GM12892 (cell line): ENCODE measurements at regions not wholly inside any gene's neighbourhood (a gene's known extent, or its start where the extent isn't known, plus 50 kb on each side); places are given as distances from the start of the nearest gene placed in this dataset.

Experiments
- DNase-seq: peaks from one replicate; pipeline ENCODE4 v3.0.0; 2011; ENCODE audit not compliant: insufficient read length
- FAIRE-seq: peaks from 2 replicates; lab custom pipeline; 2011; peaks lifted over from hg19 to GRCh38; lab: Jason Lieb, UNC
- POLR2A ChIP-seq: IDR thresholded peaks from 2 replicates; pipeline ENCODE4 v1.6.1; 2011; ENCODE audit warnings: low read depth, low read length, control low read depth
- POLR2AphosphoS5 ChIP-seq: IDR thresholded peaks from 2 replicates; pipeline ENCODE4 v1.6.1; 2011; ENCODE audit warnings: low read depth, low read length, control low read depth
- TAF1 ChIP-seq: IDR thresholded peaks from 2 replicates; pipeline ENCODE4 v1.6.1; 2011; ENCODE audit warnings: low read depth, mild to moderate bottlenecking, control low read depth, low read length, borderline replicate concordance

DNA sequence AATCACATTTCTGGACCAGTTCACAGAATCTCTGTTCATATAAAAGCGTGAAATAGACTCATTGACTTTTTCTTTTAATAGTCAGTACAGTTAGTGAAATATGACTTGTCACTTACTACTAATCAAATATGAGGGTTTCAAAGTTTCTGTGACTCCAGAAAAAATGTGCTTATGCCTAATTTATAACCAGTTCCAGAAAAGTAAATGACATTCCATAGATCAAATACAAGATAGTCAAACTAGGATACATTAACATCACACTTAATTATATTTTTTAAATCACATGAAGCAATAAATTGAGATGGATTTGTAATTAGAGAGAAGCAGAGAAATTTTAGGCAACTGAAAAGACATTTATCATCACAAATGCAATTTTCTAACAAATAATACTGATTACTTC lies 491.4 kb downstream of the KIF20B start:
- FAIRE-seq (no peak), DNase-seq (no peak)
- TF ChIP-seq POLR2A = no peak
- TF ChIP-seq POLR2AphosphoS5 = no peak
- no peak for TF ChIP-seq TAF1

DNA sequence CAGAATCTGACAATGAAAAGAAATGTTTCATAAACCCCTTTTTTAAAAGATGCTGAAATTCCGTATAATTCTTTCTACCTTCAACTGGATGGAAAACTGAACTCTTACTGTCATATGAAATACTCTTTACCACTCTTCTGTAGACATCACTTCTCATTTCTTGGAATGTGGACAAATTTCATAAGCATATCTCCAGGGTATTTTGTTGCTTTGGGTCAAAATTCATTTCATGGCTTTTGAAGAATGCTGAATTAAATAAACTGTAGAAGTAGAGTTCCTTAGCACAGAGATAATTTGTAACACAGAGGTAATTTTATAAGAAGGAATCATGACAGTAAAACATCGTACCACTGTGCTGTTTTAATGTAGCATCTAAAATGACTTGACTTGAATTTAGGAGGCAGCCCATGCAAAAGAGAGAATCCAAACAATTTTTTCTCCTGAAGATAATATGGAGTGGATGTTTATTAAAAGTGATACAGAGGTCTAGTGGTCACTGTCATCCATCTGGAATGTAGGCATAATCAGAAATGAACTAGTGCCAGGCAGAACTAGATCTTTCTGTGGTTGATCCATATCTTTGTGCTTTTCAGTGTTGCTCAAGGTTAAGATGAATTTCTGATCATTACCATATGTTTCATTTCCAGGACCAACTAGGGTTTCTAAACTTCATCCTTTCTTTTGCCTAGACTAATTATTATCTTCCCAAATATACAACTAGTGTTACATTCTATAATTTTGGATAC lies 492.0 kb downstream of the KIF20B start:
- DNase-seq (no peak), FAIRE-seq (no peak)
- TF ChIP-seq POLR2A = no peak
- TF ChIP-seq POLR2AphosphoS5 = no peak
- TF ChIP-seq TAF1 = no peak

DNA sequence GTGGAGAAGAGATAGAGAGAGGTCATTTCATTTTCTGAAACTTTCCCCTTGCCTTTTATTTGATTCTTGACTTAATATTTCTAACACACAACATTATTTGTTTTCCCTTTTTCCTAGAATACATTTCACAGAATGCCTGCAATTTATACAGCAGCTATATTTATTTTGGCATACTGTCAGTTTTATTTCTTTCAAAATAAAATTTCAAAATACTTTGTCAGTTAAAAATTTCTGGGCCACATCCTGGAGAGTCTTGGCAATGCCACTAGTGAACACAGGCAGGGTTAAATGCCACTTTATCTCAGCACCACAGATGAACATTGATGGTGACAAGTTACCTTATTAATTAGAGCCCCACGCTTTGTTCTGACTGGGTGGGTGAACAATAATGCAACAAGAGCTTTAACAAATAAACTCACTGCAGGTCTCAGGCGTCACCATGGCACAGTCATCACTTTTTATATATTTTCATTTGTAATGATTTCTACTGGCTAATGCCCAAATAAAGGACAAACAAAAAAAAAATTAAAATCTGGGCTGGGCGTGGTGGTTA lies 494.0 kb downstream of the KIF20B start:
- DNase-seq (no peak), FAIRE-seq (no peak)
- TF ChIP-seq TAF1 = no peak
- no peak for TF ChIP-seq POLR2AphosphoS5
- TF ChIP-seq POLR2A = no peak

DNA sequence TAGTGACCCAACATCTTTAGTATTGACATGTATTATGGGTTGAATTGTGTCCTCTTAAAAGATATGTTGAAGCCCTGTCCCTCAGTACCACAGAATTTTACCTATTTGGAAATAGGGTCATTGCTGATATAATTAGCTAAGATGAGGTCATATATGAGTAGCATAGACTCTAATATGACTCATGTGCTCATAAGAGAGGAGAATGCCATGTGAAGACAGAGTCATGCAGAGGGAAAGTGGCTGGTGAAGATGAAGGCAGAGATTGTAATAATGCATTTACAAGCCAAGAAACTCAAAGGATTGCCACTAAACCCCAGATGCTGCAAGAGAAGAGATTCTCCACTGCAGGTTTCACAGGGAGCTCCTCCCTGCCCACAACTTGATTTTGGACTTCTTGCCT lies 496.4 kb downstream of the KIF20B start:
- DNase-seq (no peak), FAIRE-seq (no peak)
- TF ChIP-seq TAF1 (no peak), POLR2AphosphoS5 (no peak), POLR2A (no peak)

DNA sequence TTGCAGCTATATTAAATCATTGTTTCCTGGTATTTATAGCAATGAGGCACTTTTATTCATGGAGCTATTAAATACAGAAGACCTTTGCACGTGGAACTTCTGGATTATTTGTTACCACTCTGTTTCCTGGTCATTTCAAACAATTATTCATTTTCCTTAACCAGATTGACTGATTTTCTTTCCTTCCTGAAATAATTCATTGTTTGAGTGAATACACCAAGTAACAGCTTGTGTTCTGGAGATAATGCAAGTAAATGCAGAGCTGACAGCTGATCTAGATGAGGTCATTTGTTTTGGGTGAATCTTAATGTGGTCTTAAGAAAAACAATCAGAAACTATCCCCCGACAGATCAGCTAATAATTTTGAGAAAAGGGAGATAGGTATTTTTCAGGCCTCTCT lies 497.7 kb downstream of the KIF20B start:
- FAIRE-seq (no peak), DNase-seq (no peak)
- TF ChIP-seq POLR2A = no peak
- no peak for TF ChIP-seq POLR2AphosphoS5
- TF ChIP-seq TAF1 = no peak

DNA sequence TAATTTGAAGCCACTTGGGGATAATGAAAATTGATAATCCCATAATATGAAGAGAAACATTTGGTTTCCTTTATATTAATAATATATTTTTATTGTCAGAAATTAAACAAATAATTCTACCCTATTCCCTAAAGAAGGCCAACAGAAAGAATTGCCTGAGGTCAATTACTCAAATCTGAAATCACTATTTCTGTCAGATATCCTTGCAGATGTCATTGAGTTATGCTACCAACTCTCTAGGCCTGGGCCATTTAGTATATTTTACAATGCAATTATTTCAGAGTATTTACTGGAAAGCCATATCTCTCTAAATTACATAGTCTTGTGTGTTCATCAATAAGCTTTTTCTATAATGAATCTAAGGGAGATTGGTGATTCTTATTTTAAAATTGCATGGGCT lies 498.1 kb downstream of the KIF20B start:
- TF ChIP-seq TAF1 (no peak), POLR2AphosphoS5 (no peak), POLR2A (no peak)

DNA sequence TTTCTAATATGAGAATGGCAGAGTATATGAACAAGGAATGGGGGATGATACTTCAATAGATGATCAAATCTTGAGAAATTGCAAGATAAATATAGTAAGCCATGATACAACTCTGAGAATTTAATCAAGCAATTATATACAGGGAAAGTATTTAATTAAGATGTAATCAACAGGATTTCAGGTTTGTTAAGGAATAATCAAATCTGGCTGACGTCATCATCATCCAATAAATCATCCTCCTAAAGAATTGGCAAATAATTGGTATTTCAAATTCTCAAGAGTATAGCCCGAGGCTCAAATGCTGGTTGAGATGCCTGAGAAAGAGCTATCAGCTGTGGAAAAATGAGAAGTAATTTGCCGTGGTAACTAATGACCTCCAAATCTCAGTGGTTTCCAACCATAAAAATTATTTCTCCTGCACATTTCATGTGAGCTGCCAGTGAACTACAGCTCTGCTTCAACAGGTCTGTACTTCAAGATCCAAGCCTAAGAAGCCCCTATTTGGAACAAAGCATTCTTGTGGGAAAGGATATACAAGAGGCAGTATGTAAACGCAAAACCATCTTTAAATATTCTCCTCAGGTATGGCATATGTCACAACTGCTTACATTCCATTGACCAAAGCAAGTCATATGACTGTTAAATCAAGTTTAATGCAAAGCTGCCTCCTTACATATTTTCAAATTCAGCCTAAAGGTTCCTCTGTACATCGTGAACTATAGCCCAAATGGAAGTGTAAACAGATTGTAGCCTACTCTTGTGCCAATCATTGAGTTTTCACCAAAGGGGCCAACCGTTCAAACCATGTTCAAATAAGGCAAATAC lies 503.0 kb downstream of the KIF20B start:
- no peak for DNase-seq
- no peak for FAIRE-seq
- TF ChIP-seq TAF1 (no peak), POLR2A (no peak), POLR2AphosphoS5 (no peak)

More for the DNA sequence above, 498.1 kb downstream of the KIF20B start:
- DNase-seq (no peak), FAIRE-seq (no peak)

DNA sequence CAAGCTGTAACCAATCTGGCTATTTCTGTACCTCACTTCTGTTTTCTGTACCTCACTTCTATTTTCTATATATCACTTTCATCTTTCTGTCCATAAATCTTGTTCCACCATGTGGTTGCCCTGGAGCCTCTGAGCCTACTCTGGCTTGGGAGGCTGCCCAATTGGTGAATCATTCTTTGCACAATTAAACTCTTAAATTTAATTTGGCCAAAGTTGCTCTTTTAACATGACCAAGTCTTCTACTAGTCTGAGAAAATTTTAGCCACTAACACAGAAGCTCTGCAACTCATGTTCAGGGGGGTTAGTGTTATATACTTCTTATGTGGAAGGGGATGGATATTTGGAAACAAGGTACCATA lies 503.5 kb downstream of the KIF20B start:
- DNase-seq (no peak), FAIRE-seq (no peak)
- TF ChIP-seq POLR2A = no peak
- TF ChIP-seq POLR2AphosphoS5 = no peak
- no peak for TF ChIP-seq TAF1

DNA sequence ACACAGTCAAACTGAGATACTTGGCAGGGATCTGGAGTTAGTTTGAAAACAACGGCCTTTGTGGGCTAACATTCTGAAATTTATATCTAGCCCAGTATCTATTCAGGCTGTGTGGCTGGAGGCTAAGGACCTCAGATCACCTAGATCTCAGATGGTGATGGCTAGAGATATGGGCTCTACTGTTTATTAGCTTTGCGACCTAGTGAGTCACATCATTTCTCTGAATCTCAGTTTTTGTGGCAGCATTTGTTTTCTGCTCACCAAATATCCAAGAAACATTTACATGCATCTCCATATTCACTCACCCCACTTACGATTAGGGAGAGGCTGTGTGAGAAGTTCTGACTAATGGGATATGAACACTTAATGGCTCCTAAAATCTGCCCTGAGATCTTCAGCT lies 503.9 kb downstream of the KIF20B start:
- TF ChIP-seq TAF1 (no peak), POLR2AphosphoS5 (no peak), POLR2A (no peak)
- FAIRE-seq (no peak), DNase-seq (no peak)

DNA sequence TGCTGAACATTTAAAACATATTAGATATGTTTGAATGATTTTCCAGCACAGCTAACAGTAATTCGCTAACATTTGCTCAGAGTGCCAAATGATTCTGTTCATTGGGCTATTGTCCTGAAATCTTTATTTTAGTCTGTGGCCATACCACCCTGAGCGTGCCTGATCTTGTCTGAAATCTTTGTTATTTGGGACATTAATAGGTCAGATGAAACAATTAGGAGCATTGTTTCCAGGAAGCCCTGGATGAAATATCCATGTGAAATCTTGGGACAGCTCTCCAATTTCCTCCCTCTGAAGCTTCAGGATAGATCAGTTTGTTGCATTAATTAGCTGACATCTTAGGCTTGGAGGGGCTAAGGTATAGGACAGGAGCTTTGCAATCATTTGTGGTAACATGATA lies 512.0 kb downstream of the KIF20B start:
- DNase-seq (no peak), FAIRE-seq (no peak)
- TF ChIP-seq POLR2AphosphoS5 (no peak), POLR2A (no peak), TAF1 (no peak)

DNA sequence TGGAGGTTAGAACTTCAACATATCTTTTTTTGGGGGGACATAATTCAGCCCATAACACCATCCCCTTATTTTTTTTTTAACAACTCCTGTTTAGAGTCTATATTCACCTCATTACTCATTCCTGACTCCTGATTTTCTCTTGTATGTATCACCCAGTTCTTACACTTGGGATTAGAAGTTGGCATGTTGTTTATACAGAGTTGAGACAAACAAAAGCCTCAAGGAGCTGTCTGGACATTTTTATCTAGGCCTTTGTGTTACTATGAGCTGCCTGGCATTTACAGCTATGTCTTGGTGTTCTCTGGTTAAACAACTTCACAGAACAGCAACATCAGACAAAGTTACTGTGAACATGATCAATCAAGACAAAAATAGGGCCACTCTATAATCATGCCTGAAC lies 517.5 kb downstream of the KIF20B start:
- DNase-seq (no peak), FAIRE-seq (no peak)
- TF ChIP-seq TAF1 = no peak
- TF ChIP-seq POLR2AphosphoS5 = no peak
- no peak for TF ChIP-seq POLR2A

DNA sequence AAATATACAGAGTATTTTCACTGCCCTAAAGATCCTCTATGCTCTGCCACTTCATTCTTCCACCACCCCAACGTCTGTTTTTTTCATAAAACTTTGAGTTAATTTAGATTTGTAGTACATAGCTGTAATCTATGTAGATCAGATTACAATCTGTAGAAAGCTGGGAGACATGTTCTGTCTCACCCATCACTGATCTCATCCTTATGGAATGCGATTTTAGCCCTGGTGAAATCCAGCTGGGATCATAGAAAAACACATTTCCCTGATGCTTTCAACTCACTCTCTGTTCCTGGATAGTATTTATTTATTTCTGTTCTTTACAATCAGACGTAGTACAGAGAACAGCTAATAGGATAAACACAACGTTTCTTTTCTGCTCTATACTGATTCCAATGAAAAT lies 521.0 kb downstream of the KIF20B start:
- TF ChIP-seq POLR2A (no peak), TAF1 (no peak), POLR2AphosphoS5 (no peak)
- FAIRE-seq (no peak), DNase-seq (no peak)
